HepG2 (cell line): ENCODE measurements at regions not wholly inside any gene's neighbourhood (a gene's known extent, or its start where the extent isn't known, plus 50 kb on each side); places are given as distances from the start of the nearest gene placed in this dataset.

Experiments
- ATAC-seq: fragments of 200-7000 bp; cut with Tn5 transposase; 3 replicates; pipeline ENCODE4 v1.9.1; 2020; ENCODE audit warnings: mild to moderate bottlenecking, moderate library complexity
- BruUV-seq: library from RNA; stranded (reverse); fragments of 400-500 nt; replicated peaks from 2 replicates; lab custom pipeline; 2021; lab: Mats Ljungman, UMichigan
- CTCF ChIA-PET: fragments of 300-600 bp; formaldehyde crosslinking; extraction: SDS; loops from one replicate; lab custom pipeline; 2021; ENCODE audit warnings: low total read pairs, inconsistent platforms, low intra/inter-chr PET ratio; lab: Yijun Ruan, JAX
- POLR2A ChIA-PET: fragments of 350-600 bp; sonication (Branson Sonifier 250); formaldehyde crosslinking; loops from one replicate; lab custom pipeline; 2020; ENCODE audit warnings: antibody characterized with exemption, inconsistent platforms; lab: Yijun Ruan, JAX
- DNase-seq: peaks from one replicate; pipeline ENCODE4 v3.0.0-alpha.2; 2015; ENCODE audit warnings: low spot score
- FAIRE-seq: peaks from 3 replicates; lab custom pipeline; 2011; peaks lifted over from hg19 to GRCh38; lab: Jason Lieb, UNC
- H2AFZ ChIP-seq: one replicate; pipeline ENCODE4 v1.6.1; 2011; ENCODE audit warnings: low read length, inconsistent platforms
- H3K27ac ChIP-seq: fragments of 300-600 bp; 3 replicates; pipeline ENCODE4 v1.8.0; 2011; ENCODE audit warnings: mixed run types, mild to moderate bottlenecking, mixed read lengths, low read length, inconsistent platforms; ENCODE audit not compliant: insufficient read depth; ENCODE audit errors: extremely low read length
- H3K27me3 ChIP-seq, 2 experiments: fragments of 200-600 bp in 1 of 2; 2 replicates in 1 of 2; 3 replicates in 1 of 2; pipeline versions ENCODE4 v1.6.0 to v1.8.0; 2011; ENCODE audit warnings: low read length in 2 of 2, mild to moderate bottlenecking in 2 of 2, moderate library complexity in 2 of 2, inconsistent platforms in 1 of 2; ENCODE audit not compliant: insufficient read depth in 2 of 2, control insufficient read depth in 1 of 2
- H3K36me3 ChIP-seq, 2 experiments: fragments of 200-600 bp in 1 of 2; replicated peaks in 1 of 2; 2 replicates in 1 of 2; 3 replicates in 1 of 2; pipeline versions ENCODE4 v1.5.1 to v1.8.0; 2011; ENCODE audit warnings: low read length in 2 of 2, inconsistent platforms in 1 of 2; ENCODE audit not compliant: insufficient read depth in 2 of 2, control insufficient read depth in 1 of 2
- H3K4me1 ChIP-seq: 2 replicates; pipeline ENCODE4 v1.5.1; 2012; ENCODE audit warnings: low read length, inconsistent platforms; ENCODE audit not compliant: insufficient read depth
- H3K4me2 ChIP-seq: 2 replicates; pipeline ENCODE4 v1.6.0; 2011; ENCODE audit warnings: low read depth, low read length, inconsistent platforms
- H3K4me3 ChIP-seq, 3 experiments: fragments of 200-600 bp in 1 of 3; sonication (generic), shearing (Covaris generic) in 1 of 3; replicated peaks in 1 of 3; 2 replicates each; pipeline ENCODE4 v1.5.1; 2011 to 2016; ENCODE audit warnings: low read length in 3 of 3, inconsistent platforms in 2 of 3, low read depth in 2 of 3, mild to moderate bottlenecking in 2 of 3, control low read depth in 1 of 3, mixed read lengths in 1 of 3; ENCODE audit not compliant: insufficient read depth in 1 of 3
- H3K79me2 ChIP-seq: one replicate; pipeline ENCODE4 v1.6.1; 2011; ENCODE audit warnings: low read length, inconsistent platforms; ENCODE audit not compliant: insufficient read depth
- H3K9ac ChIP-seq: 2 replicates; pipeline ENCODE4 v1.6.0; 2011; ENCODE audit warnings: mild to moderate bottlenecking, low read depth, low read length, inconsistent platforms; ENCODE audit not compliant: insufficient read depth
- H3K9me3 ChIP-seq: 2 replicates; pipeline ENCODE4 v1.5.1; 2012; ENCODE audit warnings: mild to moderate bottlenecking, low read length
- H4K20me1 ChIP-seq: 2 replicates; pipeline ENCODE4 v1.6.0; 2011; ENCODE audit warnings: inconsistent platforms, mild to moderate bottlenecking, low read length, moderate library complexity; ENCODE audit not compliant: insufficient read depth
- CREM ChIP-seq, 2 experiments: sonication (generic) in 1 of 2; formaldehyde crosslinking in 1 of 2; IDR thresholded peaks; 2 replicates each; pipeline versions ENCODE4 v1.4.0 to v1.6.1; 2016 to 2020; ENCODE audit warnings: antibody characterized with exemption in 1 of 2, mild to moderate bottlenecking in 1 of 2, missing genetic modification reagents in 1 of 2
- KMT2A ChIP-seq: sonication (generic); formaldehyde crosslinking; IDR thresholded peaks from 2 replicates; pipeline ENCODE4 v1.4.0; 2020; ENCODE audit warnings: missing genetic modification reagents
- MIER3 ChIP-seq: IDR thresholded peaks from 2 replicates; pipeline ENCODE4 v1.6.1; 2016; ENCODE audit warnings: missing compliant biosample characterization, borderline replicate concordance
- PITX1 ChIP-seq: sonication (generic); formaldehyde crosslinking; IDR thresholded peaks from 2 replicates; pipeline ENCODE4 v1.5.1; 2020; ENCODE audit warnings: mild to moderate bottlenecking, missing genetic modification reagents
- SIX4 ChIP-seq: sonication (generic); formaldehyde crosslinking; IDR thresholded peaks from 2 replicates; pipeline ENCODE4 v1.4.0; 2020; ENCODE audit warnings: missing genetic modification reagents
- SMAD3 ChIP-seq: sonication (generic); formaldehyde crosslinking; IDR thresholded peaks from 2 replicates; pipeline ENCODE4 v1.4.0; 2020; ENCODE audit warnings: missing genetic modification reagents
- ZFP90 ChIP-seq: sonication (generic); formaldehyde crosslinking; IDR thresholded peaks from 2 replicates; pipeline ENCODE4 v1.8.0; 2022; ENCODE audit warnings: missing genetic modification reagents, mild to moderate bottlenecking, inconsistent platforms, borderline replicate concordance
- ZNF468 ChIP-seq: sonication (generic); formaldehyde crosslinking; IDR thresholded peaks from 2 replicates; pipeline ENCODE4 v1.8.0; 2022; ENCODE audit warnings: mild to moderate bottlenecking, moderate library complexity, missing genetic modification reagents
- ZNF552 ChIP-seq: sonication (generic); formaldehyde crosslinking; IDR thresholded peaks from 2 replicates; pipeline ENCODE4 v1.9.0; 2022; ENCODE audit warnings: missing genetic modification reagents, mild to moderate bottlenecking, borderline replicate concordance
- ZNF780A ChIP-seq: sonication (generic); formaldehyde crosslinking; IDR thresholded peaks from 2 replicates; pipeline ENCODE4 v1.8.0; 2022; ENCODE audit warnings: mild to moderate bottlenecking, missing genetic modification reagents, moderate library complexity
- WGBS: methylation state at CpG from one replicate; pipeline ENCODE4 v1.1.6; 2017; ENCODE audit warnings: low lambda C conversion rate; 5-methylcytosine and 5-hydroxymethylcytosine counted together
- in situ Hi-C: cut with HindIII; loops from 2 replicates; pipeline ENCODE4 v1.10.0; 2017; ENCODE audit warnings: low pct_unique_long_range_greater_than_20kb; ENCODE audit not compliant: extremely low pct_ligation_motif_present
- intact Hi-C: fragments of 100-400 bp; cut with micrococcal nuclease; formaldehyde crosslinking; loops from one replicate; pipeline ENCODE4 v1.10.0; 2022; ENCODE audit not compliant: unreplicated experiment
- TF ChIP-seq, protein P1 (sequence below): sonication (generic); formaldehyde crosslinking; IDR thresholded peaks from 2 replicates; pipeline ENCODE4 v1.4.0; 2020; ENCODE audit warnings: missing genetic modification reagents
- TF ChIP-seq, protein P2 (sequence below): sonication (generic); formaldehyde crosslinking; IDR thresholded peaks from 2 replicates; pipeline ENCODE4 v1.8.1; 2023; ENCODE audit warnings: mild to moderate bottlenecking, missing genetic modification reagents
- TF ChIP-seq, protein P3 (sequence below): sonication (generic); formaldehyde crosslinking; IDR thresholded peaks from 2 replicates; pipeline ENCODE4 v1.4.0; 2020; ENCODE audit warnings: missing genetic modification reagents

DNA sequence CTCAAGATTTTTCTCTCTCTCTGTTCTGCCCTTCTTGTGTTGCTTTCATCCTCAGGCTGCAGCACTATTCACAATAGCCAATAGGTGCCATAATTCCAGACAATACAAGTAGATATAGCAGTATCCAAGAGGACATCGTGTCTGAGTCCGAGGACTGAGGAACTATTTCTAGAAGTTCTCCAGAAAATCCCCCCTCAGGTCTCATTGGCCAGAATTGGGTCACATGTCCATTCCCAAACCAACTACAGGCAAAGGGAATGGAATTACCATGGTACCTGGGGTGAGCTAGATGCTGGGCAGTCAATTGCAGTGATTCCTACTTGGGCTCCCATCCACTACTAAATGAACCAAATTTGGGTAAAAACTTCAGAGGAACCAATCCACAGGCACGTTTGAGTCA is 301.9 kb upstream of the RASGEF1B start (continued):
- no peak for TF ChIP-seq ZNF552 (CRISPR knock-in tag)
- TF ChIP-seq SIX4 (CRISPR knock-in tag): no peak
- no peak for TF ChIP-seq KMT2A (CRISPR knock-in tag)
- TF ChIP-seq, protein P1, sequence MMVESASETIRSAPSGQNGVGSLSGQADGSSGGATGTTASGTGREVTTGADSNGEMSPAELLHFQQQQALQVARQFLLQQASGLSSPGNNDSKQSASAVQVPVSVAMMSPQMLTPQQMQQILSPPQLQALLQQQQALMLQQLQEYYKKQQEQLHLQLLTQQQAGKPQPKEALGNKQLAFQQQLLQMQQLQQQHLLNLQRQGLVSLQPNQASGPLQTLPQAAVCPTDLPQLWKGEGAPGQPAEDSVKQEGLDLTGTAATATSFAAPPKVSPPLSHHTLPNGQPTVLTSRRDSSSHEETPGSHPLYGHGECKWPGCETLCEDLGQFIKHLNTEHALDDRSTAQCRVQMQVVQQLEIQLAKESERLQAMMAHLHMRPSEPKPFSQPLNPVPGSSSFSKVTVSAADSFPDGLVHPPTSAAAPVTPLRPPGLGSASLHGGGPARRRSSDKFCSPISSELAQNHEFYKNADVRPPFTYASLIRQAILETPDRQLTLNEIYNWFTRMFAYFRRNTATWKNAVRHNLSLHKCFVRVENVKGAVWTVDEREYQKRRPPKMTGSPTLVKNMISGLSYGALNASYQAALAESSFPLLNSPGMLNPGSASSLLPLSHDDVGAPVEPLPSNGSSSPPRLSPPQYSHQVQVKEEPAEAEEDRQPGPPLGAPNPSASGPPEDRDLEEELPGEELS (CRISPR knock-in tag): no peak
- TF ChIP-seq MIER3 (CRISPR knock-in tag): no peak
- TF ChIP-seq SMAD3: no peak
- TF ChIP-seq CREM (IDR thresholded peaks at IDR 0.05): no peak
- TF ChIP-seq CREM (CRISPR knock-in tag; IDR thresholded peaks at IDR 0.05): no peak
- TF ChIP-seq, protein P2, sequence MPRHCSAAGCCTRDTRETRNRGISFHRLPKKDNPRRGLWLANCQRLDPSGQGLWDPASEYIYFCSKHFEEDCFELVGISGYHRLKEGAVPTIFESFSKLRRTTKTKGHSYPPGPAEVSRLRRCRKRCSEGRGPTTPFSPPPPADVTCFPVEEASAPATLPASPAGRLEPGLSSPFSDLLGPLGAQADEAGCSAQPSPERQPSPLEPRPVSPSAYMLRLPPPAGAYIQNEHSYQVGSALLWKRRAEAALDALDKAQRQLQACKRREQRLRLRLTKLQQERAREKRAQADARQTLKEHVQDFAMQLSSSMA (CRISPR knock-in tag): no peak

DNA sequence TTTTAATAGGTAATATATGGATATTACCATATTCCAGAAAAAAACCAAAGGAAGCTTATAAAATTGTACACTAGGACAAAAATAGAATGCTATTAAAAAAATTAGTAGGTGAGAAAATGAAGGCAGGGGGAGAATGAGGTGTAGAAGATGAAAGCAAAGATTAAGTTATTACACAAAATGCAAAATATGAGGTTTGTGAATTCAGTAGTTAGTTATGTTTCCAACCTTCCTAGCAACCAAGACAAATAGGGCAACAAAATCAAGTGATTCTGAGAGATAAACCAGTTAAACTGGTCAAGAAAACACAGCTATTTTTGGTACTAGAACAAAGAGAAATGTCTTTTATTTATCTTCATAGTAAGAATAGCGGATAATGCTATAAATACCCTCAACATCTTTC is 300.0 kb upstream of the RASGEF1B start:
- no peaks in the 10 kb centered on the region for H3K27me3 ChIP-seq
- POLR2A ChIA-PET: no interaction called here
- H3K9ac ChIP-seq: no peak overlapping the region
- BruUV-seq: no TSS peak
- H4K20me1 ChIP-seq: no peaks in the 10 kb centered on the region
- H3K36me3 ChIP-seq: no peaks in the 10 kb centered on the region
- no peak overlapping the region for H3K4me3 ChIP-seq
- CTCF ChIA-PET: no interaction called here
- intact Hi-C loops: no loop called here
- DNase-seq: no peak
- ATAC-seq: no peak
- H3K9me3 ChIP-seq: no peaks in the 10 kb centered on the region
- FAIRE-seq: no peak
- TF ChIP-seq PITX1 (CRISPR knock-in tag) (no peak), ZFP90 (CRISPR knock-in tag) (no peak), ZNF468 (CRISPR knock-in tag) (no peak), ZNF780A (CRISPR knock-in tag) (no peak)
- TF ChIP-seq, protein P3, sequence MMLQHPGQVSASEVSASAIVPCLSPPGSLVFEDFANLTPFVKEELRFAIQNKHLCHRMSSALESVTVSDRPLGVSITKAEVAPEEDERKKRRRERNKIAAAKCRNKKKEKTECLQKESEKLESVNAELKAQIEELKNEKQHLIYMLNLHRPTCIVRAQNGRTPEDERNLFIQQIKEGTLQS (CRISPR knock-in tag): no peak
- no peak overlapping the region for H2AFZ ChIP-seq
- WGBS: 11% methylated on average over 1 of the region's 1 CpG
- H3K4me2 ChIP-seq: no peak overlapping the region
- H3K27ac ChIP-seq: no peak overlapping the region
- no peaks in the 10 kb centered on the region for H3K79me2 ChIP-seq
- in situ Hi-C loops: no loop called here
- no peaks in the 10 kb centered on the region for H3K4me1 ChIP-seq
